ENCODE measurements at regions not wholly inside any gene's neighbourhood (a gene's known extent, or its start where the extent isn't known, plus 50 kb on each side); places are given as distances from the start of the nearest gene placed in this dataset.

GRCh38 chr13:111451402-111451801, 131.0 kb downstream of the TEX29 start:
- TF ChIP-seq, protein P1, sequence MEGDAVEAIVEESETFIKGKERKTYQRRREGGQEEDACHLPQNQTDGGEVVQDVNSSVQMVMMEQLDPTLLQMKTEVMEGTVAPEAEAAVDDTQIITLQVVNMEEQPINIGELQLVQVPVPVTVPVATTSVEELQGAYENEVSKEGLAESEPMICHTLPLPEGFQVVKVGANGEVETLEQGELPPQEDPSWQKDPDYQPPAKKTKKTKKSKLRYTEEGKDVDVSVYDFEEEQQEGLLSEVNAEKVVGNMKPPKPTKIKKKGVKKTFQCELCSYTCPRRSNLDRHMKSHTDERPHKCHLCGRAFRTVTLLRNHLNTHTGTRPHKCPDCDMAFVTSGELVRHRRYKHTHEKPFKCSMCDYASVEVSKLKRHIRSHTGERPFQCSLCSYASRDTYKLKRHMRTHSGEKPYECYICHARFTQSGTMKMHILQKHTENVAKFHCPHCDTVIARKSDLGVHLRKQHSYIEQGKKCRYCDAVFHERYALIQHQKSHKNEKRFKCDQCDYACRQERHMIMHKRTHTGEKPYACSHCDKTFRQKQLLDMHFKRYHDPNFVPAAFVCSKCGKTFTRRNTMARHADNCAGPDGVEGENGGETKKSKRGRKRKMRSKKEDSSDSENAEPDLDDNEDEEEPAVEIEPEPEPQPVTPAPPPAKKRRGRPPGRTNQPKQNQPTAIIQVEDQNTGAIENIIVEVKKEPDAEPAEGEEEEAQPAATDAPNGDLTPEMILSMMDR (IDR thresholded peaks at IDR 0.05; ENCODE audit: low read depth, low read length, poor library complexity, severe bottlenecking), result no peak
- no peak for TF ChIP-seq EZH2phosphoT487 (IDR thresholded peaks at IDR 0.05; ENCODE audit: borderline replicate concordance, low read length)

All from DOHH2 (cell line).